Germinal center (tissue), 1 donor: ENCODE measurements at regions not wholly inside any gene's neighbourhood (a gene's known extent, or its start where the extent isn't known, plus 50 kb on each side); places are given as distances from the start of the nearest gene placed in this dataset.

Source experiments
- DNase-seq: peaks from one replicate; pipeline ENCODE4 v3.0.0; 2012; ENCODE audit warnings: mixed read lengths, low spot score

DNA sequence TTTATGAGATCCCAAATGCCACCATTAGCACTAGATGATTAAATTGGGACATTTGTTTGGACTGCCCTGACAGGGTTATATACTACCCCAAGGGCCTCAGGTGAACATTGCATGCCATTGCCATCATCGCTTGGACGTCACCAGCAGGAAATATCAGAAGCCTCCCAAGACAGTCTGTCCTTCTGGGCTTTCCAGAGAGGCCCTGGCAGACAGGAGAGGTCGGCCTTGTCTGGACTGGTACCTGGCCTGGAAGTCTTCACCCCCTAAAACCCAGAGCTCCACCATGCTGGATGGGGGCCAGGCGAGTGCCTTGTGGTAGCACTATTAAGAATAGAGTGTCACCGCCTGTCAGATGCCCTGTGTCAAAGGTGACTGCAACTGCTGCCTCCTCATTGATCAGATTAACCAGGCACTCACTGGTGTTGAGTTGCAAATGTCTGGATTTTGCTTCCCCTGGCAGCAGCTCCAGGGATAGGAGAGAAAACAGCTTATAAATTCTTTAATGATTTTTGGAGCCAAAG lies 324.1 kb upstream of the RASGRP1 start:
- DNase-seq = no peak

DNA sequence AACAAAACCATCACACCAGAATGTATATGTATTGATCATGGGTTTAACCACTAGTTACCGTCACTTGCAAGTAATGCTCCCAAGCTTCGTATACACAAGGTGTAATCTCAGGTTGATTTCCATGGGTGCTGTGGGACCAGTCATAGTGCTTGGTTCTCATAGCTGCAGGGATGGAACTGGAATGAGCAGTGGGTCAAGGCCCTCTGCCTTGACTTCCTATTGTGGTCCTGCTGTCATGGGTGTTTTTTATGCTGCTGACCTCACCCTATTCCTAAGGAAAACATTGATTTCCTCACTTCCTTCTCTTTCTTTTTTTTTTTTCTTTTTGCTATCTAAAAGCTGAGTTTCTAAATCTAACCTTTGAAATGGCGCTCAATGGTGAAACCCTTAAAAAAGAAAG lies 325.6 kb upstream of the RASGRP1 start:
- no peak for DNase-seq

DNA sequence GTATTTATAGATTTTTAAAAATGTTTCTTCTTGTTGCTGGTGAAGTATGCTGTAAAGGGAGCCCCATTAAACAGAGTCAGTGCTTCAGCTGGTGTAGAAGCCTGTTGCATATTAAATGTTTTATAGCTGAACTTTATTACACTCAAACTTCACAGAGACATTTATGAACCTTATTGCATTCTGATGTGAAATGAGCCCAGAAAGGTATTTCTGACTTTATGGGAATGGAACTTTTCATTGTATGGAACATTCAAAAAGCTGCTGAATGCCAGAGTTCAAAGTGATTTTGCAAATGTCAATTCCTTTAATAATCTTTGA lies 329.3 kb upstream of the RASGRP1 start:
- no peak for DNase-seq

DNA sequence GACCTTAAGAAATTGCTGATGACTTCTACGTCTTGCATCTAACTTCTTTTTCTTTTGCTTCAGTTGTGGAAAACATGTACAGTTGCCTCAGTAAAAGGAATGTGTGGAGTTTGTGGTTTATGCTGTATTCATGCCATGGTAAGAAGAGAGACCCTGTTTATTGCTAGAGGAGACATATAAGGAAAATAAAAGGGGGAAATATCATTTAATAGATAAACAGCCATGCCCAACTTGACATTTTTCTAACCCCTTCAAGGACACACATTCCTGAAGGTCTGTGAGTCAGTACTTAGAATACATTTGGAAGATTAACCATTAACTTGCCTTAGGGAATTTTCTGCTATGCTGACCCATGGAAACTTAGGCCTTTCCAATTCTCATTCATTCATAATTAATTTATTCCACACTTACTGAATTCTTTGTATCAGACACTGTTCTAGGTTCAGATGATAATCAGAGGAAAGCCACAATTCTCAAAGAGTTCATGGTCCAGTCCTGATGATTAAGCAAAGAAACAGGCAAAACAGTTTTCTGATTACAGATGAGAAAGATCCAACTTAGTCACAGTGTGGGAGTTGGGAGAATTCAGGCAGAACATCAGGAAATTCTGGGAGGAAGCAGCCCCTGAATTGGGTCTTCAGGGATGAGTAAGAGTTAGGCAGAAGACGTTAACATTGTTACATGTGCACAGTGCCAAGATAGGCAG lies 329.8 kb upstream of the RASGRP1 start:
- DNase-seq = no peak

DNA sequence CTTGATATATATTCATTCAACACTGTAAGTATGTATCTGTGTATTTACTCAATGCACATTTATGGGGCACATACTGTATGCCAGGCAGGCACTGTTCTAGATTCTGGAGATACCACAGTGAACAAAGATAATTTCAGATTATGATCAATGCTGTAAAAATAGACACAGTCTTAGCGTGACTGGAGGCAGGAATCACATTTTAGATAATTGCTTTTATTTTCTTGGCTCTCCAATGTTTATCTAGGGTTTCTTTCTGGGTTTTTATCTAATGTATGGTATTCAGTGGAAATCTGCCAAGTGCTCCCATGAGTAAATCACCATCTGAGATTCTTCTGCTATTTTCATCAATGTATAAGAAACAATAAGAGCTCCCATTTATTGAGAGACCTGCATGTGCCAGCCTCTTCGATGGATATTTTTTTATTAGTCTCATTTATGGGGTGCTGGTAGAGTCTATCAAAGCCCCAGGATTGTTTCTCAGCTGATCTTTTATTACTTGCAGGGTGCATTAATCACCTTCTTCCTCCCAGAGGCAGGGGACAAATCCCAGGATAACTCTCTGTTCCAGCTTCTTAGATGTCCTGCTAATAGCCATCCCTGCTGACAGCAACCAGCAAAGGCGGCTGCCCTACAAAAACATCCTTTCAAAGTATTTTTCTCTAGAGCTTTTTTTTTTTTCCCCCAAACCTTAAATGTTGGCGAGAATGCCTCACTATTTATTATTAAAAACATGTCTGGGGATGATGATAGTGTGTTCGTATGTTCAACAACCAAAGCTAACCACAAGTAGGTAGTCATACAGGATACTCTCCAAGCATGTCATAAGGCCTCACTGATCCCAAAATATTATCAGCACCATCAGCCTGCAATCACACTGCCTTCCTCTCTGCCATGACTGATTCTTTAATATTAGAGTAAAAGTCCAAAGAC lies 331.0 kb upstream of the RASGRP1 start:
- DNase-seq = no peak

DNA sequence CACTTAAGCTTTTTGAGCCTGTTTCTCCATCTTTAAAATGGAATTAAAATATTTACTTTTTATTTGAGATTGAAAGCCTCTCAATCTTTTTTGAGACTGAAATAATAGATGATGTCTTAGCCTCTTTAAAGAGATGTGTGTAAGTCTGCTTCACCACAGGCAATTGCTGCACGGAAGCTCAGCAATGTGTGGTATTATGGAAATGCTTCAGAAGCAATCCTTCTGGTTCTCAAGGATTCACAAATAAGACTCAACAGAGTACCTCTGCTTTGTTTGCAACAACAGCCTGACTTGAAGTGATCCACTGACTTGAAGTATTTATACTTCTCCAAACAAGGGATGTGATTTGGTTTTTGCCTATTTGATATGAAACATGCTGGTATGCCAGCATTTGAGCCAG lies 332.0 kb upstream of the RASGRP1 start:
- no peak for DNase-seq

DNA sequence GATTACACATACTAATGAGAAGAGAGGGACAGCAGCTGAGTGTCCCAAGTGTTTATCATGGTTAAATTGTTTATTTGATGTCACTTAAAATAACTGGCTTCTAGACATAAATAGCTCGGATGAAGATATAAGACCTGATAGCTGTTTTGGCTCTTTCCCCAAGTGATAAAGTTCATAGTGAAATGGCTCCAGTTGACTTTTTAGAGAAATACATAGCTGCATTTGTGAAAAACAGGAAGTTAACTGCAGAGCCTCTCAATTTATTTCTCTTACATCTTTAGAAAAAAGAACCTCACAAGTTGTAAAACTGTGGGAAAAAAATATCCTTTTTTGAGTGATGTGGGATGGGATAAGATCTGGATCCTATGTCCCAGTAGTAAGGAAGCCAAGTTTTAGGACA lies 332.9 kb upstream of the RASGRP1 start:
- no peak for DNase-seq

DNA sequence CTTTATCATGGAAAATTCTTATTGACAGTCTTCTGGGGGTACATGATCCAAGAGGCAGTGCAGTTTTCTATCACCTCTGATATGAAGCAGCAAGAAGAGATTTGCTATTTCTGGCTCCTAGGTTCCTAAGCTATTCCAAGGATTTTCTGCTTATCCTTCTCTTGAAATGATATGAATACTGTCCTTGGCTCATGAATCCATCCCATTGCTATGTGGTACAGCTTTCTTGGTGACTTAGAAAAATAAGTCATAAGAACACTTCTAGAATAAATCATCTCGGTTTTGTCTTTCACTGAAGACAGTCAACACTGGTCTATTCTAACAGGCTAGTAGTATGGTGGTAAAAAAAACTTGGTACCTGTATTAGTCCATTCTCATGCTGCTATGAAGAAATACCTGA lies 333.6 kb upstream of the RASGRP1 start:
- DNase-seq = no peak

DNA sequence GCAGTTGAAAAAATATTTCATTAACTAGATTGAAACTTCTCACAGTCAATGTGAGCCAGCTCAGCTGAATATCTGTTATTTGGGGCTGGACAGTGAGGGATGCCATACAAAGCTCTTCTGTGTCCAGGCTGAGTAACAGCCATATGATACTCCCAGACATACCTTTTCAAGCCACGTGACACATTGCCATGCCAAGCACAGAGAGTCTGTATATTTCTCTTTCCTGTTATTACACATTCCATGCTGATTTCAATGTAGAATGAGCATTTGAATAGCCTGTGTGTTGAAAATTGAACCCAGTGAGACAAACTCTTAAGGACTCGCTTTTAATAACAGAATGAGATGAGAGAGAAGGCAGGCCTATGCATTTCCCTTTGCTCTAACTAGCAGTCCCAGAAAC lies 334.7 kb upstream of the RASGRP1 start:
- no peak for DNase-seq

DNA sequence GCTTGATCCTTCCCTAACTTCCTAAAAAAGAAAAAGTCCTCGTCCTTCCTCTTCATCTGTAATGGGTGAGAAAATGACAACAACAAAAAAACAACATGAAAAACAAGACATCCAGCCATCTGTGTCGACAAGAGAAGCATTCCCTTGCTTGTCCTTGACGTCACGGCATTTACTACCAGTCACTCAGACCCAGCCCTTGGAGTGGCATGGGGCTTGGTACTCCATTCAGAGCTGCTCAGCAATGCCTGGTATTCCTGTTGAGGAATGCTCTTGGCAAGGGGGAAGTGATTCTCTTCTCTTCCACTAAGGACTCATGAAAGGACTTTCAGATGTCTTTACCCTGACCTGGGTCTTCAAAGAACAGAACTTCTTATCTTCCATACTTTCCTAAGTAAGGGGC lies 339.7 kb upstream of the RASGRP1 start:
- DNase-seq = no peak

DNA sequence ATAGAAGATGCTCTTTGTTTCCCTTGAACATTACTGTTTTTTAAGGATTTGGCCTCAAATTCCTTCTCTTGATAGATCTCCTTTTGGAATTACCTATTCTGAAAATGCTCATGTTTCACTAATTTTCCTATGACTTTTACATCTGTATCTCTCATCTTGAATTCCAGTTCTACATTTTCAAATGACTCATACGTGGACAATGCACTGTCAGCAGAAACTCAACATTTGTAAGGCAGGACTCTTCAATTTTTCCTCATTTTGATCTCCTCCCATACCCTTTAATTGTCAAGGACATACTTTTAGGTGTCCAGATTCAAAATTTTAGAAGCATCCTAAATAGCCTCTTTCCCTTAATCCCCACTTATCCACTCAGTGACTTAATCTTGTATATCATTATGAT lies 341.0 kb upstream of the RASGRP1 start:
- no peak for DNase-seq

DNA sequence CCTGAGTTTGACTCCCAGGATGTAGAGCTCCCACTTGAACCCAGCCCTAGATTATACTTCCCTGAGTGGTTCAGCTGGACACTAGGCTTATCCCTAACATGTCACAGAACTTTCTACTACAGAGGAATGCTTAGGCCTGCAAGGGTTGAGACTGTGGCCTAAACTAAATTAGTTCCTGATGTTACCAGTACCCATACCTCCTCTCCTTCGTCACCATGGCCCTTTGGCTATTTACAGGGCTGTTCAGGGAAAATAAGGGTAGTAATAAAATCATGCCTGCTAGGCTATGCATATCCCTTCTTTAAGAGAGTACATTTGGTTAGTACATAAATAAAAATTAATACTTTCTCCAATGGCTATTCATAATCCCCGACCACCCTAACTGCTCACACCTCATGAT lies 356.4 kb upstream of the RASGRP1 start:
- DNase-seq = no peak

DNA sequence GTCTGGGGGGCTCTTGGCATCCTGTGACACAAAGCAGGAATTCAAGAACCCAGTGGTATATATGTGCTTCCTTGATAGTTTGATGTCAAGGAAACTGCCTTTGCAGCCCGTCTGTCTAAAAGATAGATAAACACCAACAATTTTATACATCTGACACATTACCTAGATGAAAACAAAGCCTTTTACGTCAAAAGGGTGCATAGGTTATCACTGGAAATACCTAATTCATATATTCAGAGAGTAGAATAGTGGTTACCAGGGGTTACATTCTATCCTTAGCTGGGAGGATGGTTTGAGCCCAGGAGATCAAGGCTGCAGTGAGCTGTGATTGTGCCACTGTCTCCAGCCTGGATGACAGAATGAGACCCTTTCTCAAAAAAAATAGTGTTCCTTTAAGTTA lies 356.9 kb upstream of the RASGRP1 start:
- DNase-seq = no peak

DNA sequence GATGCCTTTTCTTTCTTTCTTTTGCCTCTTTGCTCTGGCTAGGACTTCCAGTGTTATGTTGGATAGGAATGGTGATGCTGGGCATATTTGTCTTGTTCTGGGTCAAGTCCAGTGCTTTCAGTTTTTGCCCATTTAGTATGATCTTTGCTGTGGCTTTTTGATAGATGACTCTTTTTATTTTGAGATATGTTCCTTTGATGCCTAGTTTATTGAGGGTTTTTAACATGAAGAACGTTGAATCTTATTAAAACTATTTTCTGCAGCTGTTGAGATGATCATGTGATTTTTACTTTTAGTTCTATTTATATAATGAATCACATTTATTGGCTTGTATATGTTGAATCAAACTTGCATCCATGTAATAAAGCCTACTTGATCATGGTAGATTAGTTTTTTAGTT lies 363.8 kb upstream of the RASGRP1 start:
- DNase-seq = no peak

DNA sequence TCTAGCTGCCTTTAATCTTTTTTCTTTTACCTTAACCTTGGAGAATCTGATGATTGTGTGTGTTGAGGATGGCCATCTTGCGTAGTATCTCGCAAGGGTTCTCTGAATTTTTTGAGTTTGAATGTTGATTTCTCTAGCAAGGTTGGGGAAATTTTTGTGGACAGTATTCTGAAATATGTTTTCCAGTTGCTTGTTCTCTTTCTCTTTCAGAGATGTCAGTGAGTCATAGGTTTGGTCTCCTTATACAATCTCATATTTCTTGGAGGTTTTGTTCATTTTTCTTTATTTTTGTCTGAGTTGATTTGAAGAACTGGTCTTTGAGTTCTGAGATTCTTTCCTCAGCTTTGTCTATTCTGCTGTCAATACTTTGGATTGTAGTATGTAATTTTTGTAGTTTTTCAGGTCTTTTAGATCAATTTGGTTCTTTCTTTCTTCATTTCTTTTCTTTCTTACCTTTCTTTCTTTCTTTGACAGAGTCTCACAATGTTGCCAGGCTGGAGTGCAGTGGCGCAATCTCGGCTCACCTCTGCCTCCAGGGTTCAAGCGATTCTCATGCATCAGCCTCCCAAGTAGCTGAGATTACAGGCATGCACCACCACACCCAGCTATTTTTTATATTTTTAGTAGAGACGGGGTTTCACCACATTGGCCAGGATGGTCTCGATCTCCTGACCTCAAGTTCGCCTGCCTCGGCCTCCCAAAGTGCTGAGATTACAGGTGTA lies 366.4 kb upstream of the RASGRP1 start:
- no peak for DNase-seq

DNA sequence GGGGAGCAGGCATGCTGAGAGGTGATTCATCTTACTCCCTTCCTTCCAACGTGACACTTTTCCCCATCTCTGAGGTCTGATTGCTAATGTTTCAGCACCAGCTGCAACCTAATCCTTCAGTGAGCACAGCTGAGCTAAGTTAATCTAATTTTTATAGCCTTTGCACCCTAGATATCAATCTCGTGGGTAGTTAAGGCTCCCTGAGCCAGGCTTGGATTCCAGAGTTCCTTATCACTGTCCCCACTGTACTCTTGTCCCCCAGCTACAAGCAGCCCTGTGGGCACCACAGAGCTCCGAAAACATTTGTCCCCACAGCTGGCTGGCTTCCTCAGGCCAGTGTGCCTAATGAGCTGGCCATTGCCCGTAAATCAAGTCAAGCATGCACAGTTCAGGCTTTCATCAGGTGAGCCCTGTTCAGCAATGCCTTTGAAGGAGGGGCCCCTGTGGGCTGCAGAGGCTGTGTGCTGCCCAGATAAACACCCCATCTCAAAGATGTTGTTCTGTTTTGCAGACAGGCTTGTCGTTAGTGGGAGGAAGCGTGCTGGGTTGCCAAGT lies 376.9 kb upstream of the RASGRP1 start:
- DNase-seq = no peak

DNA sequence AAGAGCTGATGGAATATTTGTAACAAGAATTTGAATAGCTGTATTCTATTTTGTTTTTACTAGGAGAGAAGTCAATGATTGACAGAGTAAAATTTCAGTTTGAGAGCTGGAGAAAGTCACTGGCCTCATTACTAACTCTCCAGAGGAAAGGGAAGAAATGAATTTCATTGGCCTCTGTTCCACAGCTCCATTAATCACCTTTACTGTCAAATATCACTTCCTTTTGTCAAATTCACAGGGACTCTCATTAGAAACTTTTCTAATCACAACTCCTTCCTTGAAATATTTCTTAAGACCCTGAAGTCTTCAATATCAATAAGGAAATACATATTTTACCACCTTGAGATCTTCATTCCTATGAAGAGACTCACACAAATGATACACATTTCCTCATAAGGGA lies 379.9 kb upstream of the RASGRP1 start:
- DNase-seq = no peak

DNA sequence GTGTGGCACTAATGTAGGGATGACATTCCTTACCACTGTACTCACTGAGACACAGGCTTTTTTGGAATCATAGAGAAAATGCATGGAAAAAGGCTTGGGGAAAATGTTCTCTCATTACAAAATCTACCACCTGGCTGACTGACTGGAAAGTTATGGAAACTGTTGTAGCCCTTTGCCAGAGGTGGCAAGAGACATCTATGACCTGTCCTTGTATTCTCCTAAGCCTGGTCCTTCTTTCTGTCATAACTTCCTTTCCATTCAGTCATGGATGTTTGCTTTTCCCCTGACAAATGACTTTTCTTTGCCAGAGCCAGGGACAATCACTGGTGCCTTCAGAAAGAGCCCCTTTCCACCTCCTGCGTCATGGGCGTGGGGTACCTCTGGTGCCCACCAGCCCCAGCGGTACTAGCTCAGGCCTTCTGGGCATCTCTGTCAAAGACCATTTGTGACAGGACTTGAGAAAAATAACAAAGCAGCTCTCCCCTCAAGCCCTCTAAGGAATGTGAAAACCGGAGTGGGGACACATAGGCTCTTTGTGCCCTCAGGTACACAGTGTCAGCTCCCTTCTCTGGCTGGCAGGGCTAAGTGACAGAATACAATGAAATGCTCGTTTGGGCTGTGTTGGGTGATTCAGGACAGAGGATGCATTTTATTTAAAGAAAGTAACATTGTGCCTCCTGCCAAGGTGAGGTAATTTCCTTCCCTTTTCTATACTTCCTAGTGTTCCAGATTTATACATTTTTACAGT lies 381.1 kb upstream of the RASGRP1 start:
- DNase-seq = no peak

DNA sequence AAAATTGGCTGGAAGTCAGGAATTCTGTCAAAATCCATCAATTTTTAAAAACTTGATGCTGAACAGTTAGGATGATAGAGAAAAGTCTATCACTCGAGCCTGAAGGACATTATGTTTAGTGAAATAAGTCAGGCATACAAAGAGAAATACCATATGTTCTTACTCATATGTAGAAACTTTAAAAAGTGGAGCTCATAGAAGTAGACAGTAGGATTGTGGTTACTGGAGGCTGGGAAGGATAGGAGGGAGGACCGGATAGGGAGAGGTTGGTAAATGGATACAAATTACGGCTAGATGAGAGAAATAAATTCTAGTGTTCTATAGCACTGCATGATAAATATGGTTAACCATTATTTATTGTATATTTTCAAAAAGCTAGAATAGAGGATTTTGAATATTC lies 389.5 kb upstream of the RASGRP1 start:
- DNase-seq = no peak

DNA sequence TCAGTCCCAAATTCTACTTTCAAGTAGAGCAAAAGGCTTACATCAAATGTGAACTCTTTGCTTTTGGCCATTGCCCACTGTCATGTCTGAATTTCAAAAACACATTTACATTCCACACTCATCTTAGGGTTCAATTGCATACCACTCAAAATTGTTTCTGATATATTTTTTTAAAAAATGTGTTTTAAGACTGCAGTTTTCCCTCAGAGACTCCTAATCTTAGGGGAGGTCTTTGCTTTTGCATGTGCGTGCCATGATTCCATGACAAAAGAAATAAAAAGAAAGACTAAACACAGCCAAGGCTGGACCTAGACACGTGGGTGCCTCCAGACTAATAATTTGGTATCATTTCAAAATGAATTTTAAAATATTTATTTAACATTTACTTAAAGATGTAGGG lies 396.8 kb upstream of the RASGRP1 start:
- DNase-seq = no peak

DNA sequence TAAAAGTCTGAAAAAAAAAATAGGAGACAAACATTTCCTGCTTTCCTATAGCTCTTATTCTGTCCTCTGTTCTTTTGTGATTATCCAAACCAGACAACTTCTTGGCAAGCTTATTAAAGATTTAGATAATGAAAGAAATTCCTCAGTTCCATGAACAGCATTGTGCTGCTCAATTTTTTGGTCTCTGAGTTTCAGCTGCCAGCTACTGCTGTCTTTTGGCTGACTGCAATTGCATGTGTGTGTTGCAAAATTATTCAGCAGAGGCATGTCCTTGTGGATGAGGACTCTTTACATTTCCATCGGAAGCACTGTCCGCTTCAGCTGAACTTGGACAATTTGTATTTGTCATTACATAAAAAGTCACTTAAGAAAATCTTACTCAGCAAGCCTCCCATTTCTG lies 397.3 kb upstream of the RASGRP1 start:
- DNase-seq = no peak

DNA sequence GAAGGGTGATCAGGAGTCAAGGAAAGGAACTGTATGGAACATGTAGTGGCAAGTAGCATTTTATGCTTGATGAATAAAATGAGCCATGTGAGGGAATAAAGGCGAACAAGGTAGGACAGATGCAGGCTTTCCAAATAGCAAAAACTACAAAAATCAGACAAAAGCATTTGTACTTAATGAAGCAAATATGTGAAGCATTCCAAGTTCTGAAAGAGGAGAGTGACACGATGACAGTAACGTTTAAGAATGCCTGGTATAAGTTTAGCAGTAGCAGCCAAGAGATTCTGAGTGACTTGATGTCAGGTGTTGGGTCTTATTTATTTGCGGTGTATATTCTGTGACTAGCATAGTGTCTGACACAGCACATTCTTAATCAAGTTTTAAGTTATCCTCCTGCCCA lies 408.2 kb upstream of the RASGRP1 start:
- no peak for DNase-seq
